ENCODE measurements at regions not wholly inside any gene's neighbourhood (a gene's known extent, or its start where the extent isn't known, plus 50 kb on each side); places are given as distances from the start of the nearest gene placed in this dataset.

- no peak for TF ChIP-seq CTCF (IDR thresholded peaks at IDR 0.05)
- TF ChIP-seq POLR2A (IDR thresholded peaks at IDR 0.05): no peak
Observed at GRCh38 chr15:97114900-97115760, 784.6 kb downstream of the NR2F2 start.

Measured in thyroid gland (tissue), 4 donors.